SK-N-SH (cell line): ENCODE measurements at regions not wholly inside any gene's neighbourhood (a gene's known extent, or its start where the extent isn't known, plus 50 kb on each side); places are given as distances from the start of the nearest gene placed in this dataset.

Experiments used
- CTCF ChIA-PET: fragments of 300-600, 350-600 bp; formaldehyde crosslinking; extraction: SDS; loops from one replicate; lab custom pipeline; 2021; lab: Yijun Ruan, JAX
- POLR2A ChIA-PET: fragments of 350-600 bp; sonication (Branson Sonifier 250); formaldehyde crosslinking; extraction: SDS; loops from one replicate; lab custom pipeline; 2020; ENCODE audit warnings: antibody characterized with exemption, inconsistent platforms; lab: Yijun Ruan, JAX
- DNase-seq: peaks from one replicate; pipeline ENCODE4 v3.0.0; 2012
- H2AFZ ChIP-seq: fragments of 200-600 bp; sonication (generic); 2 replicates; pipeline ENCODE4 v1.8.1; 2016; ENCODE audit warnings: antibody characterized with exemption, mild to moderate bottlenecking, low read depth
- H3F3A ChIP-seq: fragments of 200-600 bp; sonication (generic); replicated peaks from 2 replicates; pipeline ENCODE3; 2016; ENCODE audit warnings: antibody characterized with exemption, mild to moderate bottlenecking; ENCODE audit not compliant: insufficient read depth
- H3K27ac ChIP-seq, 2 experiments: fragments of 200-500 bp in 1 of 2; fragments of 200-600 bp in 1 of 2; sonication (Bioruptor generic) in 1 of 2; sonication (generic), shearing (Covaris generic) in 1 of 2; 2 replicates each; pipeline versions ENCODE4 v1.5.1 to v1.6.1; 2014 to 2016; ENCODE audit warnings: low read depth in 2 of 2, inconsistent platforms in 1 of 2, low read length in 1 of 2, mild to moderate bottlenecking in 1 of 2, mixed read lengths in 1 of 2
- H3K27me3 ChIP-seq: fragments of 200-600 bp; sonication (generic), shearing (Covaris generic); 2 replicates; pipeline ENCODE4 v1.6.1; 2016; ENCODE audit warnings: mixed run types; ENCODE audit not compliant: insufficient read depth
- H3K36me3 ChIP-seq, 2 experiments: fragments of 200-500 bp in 1 of 2; fragments of 200-600 bp in 1 of 2; sonication (Bioruptor generic) in 1 of 2; sonication (generic) in 1 of 2; replicated peaks in 1 of 2; 2 replicates each; pipeline versions ENCODE3 to v1.5.1; 2014 to 2016; ENCODE audit warnings: low read length in 1 of 2, mild to moderate bottlenecking in 1 of 2; ENCODE audit not compliant: insufficient read depth in 2 of 2, control insufficient read depth in 1 of 2
- H3K4me1 ChIP-seq, 2 experiments: fragments of 200-500 bp in 1 of 2; fragments of 200-600 bp in 1 of 2; sonication (Bioruptor generic) in 1 of 2; sonication (generic), shearing (Covaris generic) in 1 of 2; 2 replicates each; pipeline versions ENCODE4 v1.5.1 to v1.6.1; 2014 to 2016; ENCODE audit warnings: low read depth in 1 of 2, low read length in 1 of 2, mixed run types in 1 of 2; ENCODE audit not compliant: insufficient read depth in 2 of 2, control insufficient read depth in 1 of 2
- H3K4me2 ChIP-seq: fragments of 200-600 bp; sonication (generic), shearing (Covaris generic); 2 replicates; pipeline ENCODE4 v1.6.1; 2017; ENCODE audit warnings: mixed run types
- H3K4me3 ChIP-seq, 2 experiments: fragments of 200-500 bp in 1 of 2; fragments of 200-600 bp in 1 of 2; sonication (Bioruptor generic) in 1 of 2; sonication (generic), shearing (Covaris generic) in 1 of 2; 2 replicates each; pipeline versions ENCODE4 v1.5.1 to v1.8.1; 2014 to 2016; ENCODE audit warnings: low read depth in 2 of 2, inconsistent platforms in 1 of 2, low read length in 1 of 2, mild to moderate bottlenecking in 1 of 2, mixed read lengths in 1 of 2, moderate library complexity in 1 of 2
- H3K79me2 ChIP-seq: fragments of 200-600 bp; sonication (generic); 2 replicates; pipeline ENCODE4 v1.8.1; 2017; ENCODE audit warnings: mild to moderate bottlenecking; ENCODE audit not compliant: insufficient read depth
- H3K9ac ChIP-seq: fragments of 200-600 bp; sonication (generic); 2 replicates; pipeline ENCODE4 v1.6.1; 2017; ENCODE audit warnings: mixed run types
- H3K9me2 ChIP-seq: fragments of 200-600 bp; sonication (generic); 2 replicates; pipeline ENCODE4 v1.6.1; 2017; ENCODE audit warnings: mixed run types
- H3K9me3 ChIP-seq: fragments of 200-600 bp; sonication (generic); 2 replicates; pipeline ENCODE4 v1.6.1; 2017; ENCODE audit warnings: mixed run types, mild to moderate bottlenecking, moderate library complexity
- H4K20me1 ChIP-seq: fragments of 200-600 bp; sonication (generic); 2 replicates; pipeline ENCODE4 v1.6.1; 2017; ENCODE audit warnings: mild to moderate bottlenecking, mixed run types; ENCODE audit not compliant: insufficient read depth
- CTCF ChIP-seq: fragments of 200-600 bp; sonication (generic); IDR thresholded peaks from 2 replicates; pipeline ENCODE4 v1.6.1; 2017; ENCODE audit warnings: antibody characterized with exemption, mild to moderate bottlenecking, moderate library complexity
- ELF1 ChIP-seq: IDR thresholded peaks from 2 replicates; pipeline ENCODE4 v1.4.0; 2012
- EP300 ChIP-seq, 2 experiments: IDR thresholded peaks; 2 replicates each; pipeline versions ENCODE4 v1.4.0 to v1.6.1; 2012; ENCODE audit warnings: borderline replicate concordance in 1 of 2, low read depth in 1 of 2, low read length in 1 of 2
- EZH2phosphoT487 ChIP-seq: fragments of 200-600 bp; sonication (generic); IDR thresholded peaks from 2 replicates; pipeline ENCODE4 v1.6.1; 2017; ENCODE audit warnings: low read depth, mixed run types, mild to moderate bottlenecking, antibody characterized with exemption, moderate library complexity, borderline replicate concordance
- FOSL2 ChIP-seq: IDR thresholded peaks from 2 replicates; pipeline ENCODE4 v1.4.0; 2012; ENCODE audit warnings: low read depth, mild to moderate bottlenecking, moderate library complexity, borderline replicate concordance
- GABPA ChIP-seq: IDR thresholded peaks from 2 replicates; pipeline ENCODE4 v1.4.0; 2012; ENCODE audit warnings: low read depth, mild to moderate bottlenecking
- MAX ChIP-seq: IDR thresholded peaks from 2 replicates; pipeline ENCODE4 v1.4.0; 2012; ENCODE audit warnings: low read depth
- MXI1 ChIP-seq: IDR thresholded peaks from 2 replicates; pipeline ENCODE4 v1.6.1; 2012; ENCODE audit warnings: mild to moderate bottlenecking, low read depth, low read length, improper control_type of control experiment
- NFIC ChIP-seq: IDR thresholded peaks from 2 replicates; pipeline ENCODE4 v1.4.0; 2012; ENCODE audit warnings: borderline replicate concordance
- PBX3 ChIP-seq: IDR thresholded peaks from 2 replicates; pipeline ENCODE4; 2012
- RAD21 ChIP-seq: IDR thresholded peaks from 2 replicates; pipeline ENCODE4 v1.6.1; 2012; ENCODE audit warnings: mild to moderate bottlenecking, low read length
- RFX5 ChIP-seq: IDR thresholded peaks from 2 replicates; pipeline ENCODE4 v1.6.1; 2012; ENCODE audit warnings: mild to moderate bottlenecking, improper control_type of control experiment, low read length
- RXRA ChIP-seq: IDR thresholded peaks from 2 replicates; pipeline ENCODE4 v1.4.0; 2012; ENCODE audit warnings: low read depth, mild to moderate bottlenecking, borderline replicate concordance
- USF2 ChIP-seq: fragments of 150-350 bp; IDR thresholded peaks from 2 replicates; pipeline ENCODE4 v1.6.1; 2017; ENCODE audit warnings: antibody characterized with exemption, low read length, low read depth, borderline replicate concordance
- YY1 ChIP-seq: IDR thresholded peaks from 2 replicates; pipeline ENCODE4 v1.4.0; 2012; ENCODE audit warnings: low read depth, mild to moderate bottlenecking
- ZBTB33 ChIP-seq: IDR thresholded peaks from 2 replicates; pipeline ENCODE4 v1.4.0; 2012; ENCODE audit warnings: low read depth, borderline replicate concordance
- WGBS: methylation state at CpG from one replicate; pipeline ENCODE4 v1.1.6; 2017; ENCODE audit warnings: low lambda C conversion rate; 5-methylcytosine and 5-hydroxymethylcytosine counted together

- no peaks in the 10 kb centered on the region for H3K79me2 ChIP-seq
- no peak overlapping the region for H2AFZ ChIP-seq
- no peaks in the 10 kb centered on the region for H3F3A ChIP-seq
- no peak for DNase-seq
- H4K20me1 ChIP-seq = no peaks in the 10 kb centered on the region
- ChIA-PET POLR2A (no interaction called here), CTCF (no interaction called here)
- TF ChIP-seq MAX = no peak
- TF ChIP-seq FOSL2 = no peak
- TF ChIP-seq EZH2phosphoT487 = no peak
- TF ChIP-seq YY1 = no peak
- no peak for TF ChIP-seq EP300 (IDR thresholded peaks at IDR 0.05; ENCODE audit: borderline replicate concordance in 1 of 2, low read depth in 1 of 2, low read length in 1 of 2)
- TF ChIP-seq RAD21 = no peak
- TF ChIP-seq MXI1 = no peak
- TF ChIP-seq USF2 = no peak
- no peak for TF ChIP-seq CTCF
- TF ChIP-seq GABPA = no peak
- no peak for TF ChIP-seq RFX5
- no peak for TF ChIP-seq RXRA
- TF ChIP-seq ZBTB33 = no peak
- no peak for TF ChIP-seq PBX3
- TF ChIP-seq ELF1 = no peak
- no peak for TF ChIP-seq NFIC
- no peak overlapping the region for H3K4me2 ChIP-seq
- peaks cover 0 to 3% of the 10 kb centered on the region in 2 experiments; a peak in 1 of 4 replicates for H3K4me1 ChIP-seq
- no peaks in the 10 kb centered on the region for H3K36me3 ChIP-seq
- no peak overlapping the region for H3K4me3 ChIP-seq
- 64% methylated on average over 5 of the region's 5 CpGs for WGBS
- no peaks in the 10 kb centered on the region for H3K9me3 ChIP-seq
- no peak overlapping the region for H3K9ac ChIP-seq
- H3K27me3 ChIP-seq = no peaks in the 10 kb centered on the region
- no peaks in the 10 kb centered on the region for H3K9me2 ChIP-seq
- H3K27ac ChIP-seq = no peak overlapping the region
Observed at GRCh38 chr9:96172797-96173196, 129.2 kb downstream of the HSD17B3 start.
